Nucleus accumbens (tissue), 56 donors: ENCODE measurements at regions not wholly inside any gene's neighbourhood (a gene's known extent, or its start where the extent isn't known, plus 50 kb on each side); places are given as distances from the start of the nearest gene placed in this dataset.

Source experiments
- DNase-seq, 56 donors: peaks; one replicate each; lab custom pipeline; 2025; lab: John Stamatoyannopoulos, UW

- no peak for DNase-seq
Measured at GRCh38 chr10:78860260-78860914, 208.4 kb upstream of the ZMIZ1 start.

GRCh38 chr10:78861529-78862327 lies 207.0 kb upstream of the ZMIZ1 start:
- DNase-seq = peak in 7 of 56 donors; percentile 6 to 27 (median 17)

DNA sequence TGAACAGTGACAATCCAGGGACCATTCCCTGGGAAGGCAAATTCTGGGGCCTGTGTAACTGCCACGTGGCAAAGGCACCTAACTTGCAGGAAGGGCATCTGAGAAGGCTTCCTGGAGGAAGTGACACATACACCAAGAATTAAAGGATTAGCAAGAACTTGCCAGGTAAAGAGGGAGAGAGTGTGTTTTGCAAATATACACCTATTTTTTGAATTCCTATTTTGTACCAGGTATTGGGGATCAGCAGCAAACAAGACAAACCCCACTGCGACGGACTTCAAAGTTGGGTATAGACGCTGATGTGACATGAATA lies 206.5 kb upstream of the ZMIZ1 start:
- no peak for DNase-seq

GRCh38 chr10:78863140-78863905 lies 205.4 kb upstream of the ZMIZ1 start:
- DNase-seq = no peak

- DNase-seq = no peak
Measured at GRCh38 chr10:78863906-78864239, 204.9 kb upstream of the ZMIZ1 start.

- DNase-seq = no peak
Measured at GRCh38 chr10:78864761-78865537, 203.8 kb upstream of the ZMIZ1 start.

DNA sequence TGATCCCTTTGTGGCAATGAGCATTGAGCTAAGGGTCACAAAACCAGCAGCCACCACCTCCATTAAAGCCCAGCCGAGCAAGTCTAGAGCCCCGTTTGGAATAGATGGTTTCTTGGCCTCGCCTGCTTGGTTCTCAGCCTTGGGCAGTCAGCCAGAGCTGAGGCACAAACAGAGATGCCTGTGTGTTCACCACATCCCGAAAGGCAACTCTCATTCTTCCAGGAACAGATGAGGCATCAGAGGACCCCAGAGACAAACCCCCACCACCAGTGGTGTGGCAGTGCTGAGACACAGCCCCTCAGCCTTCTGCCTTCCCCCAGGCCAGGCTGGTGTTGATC lies 203.3 kb upstream of the ZMIZ1 start:
- peak in 26 of 56 donors; percentile 13 to 81 (median 30) for DNase-seq

DNA sequence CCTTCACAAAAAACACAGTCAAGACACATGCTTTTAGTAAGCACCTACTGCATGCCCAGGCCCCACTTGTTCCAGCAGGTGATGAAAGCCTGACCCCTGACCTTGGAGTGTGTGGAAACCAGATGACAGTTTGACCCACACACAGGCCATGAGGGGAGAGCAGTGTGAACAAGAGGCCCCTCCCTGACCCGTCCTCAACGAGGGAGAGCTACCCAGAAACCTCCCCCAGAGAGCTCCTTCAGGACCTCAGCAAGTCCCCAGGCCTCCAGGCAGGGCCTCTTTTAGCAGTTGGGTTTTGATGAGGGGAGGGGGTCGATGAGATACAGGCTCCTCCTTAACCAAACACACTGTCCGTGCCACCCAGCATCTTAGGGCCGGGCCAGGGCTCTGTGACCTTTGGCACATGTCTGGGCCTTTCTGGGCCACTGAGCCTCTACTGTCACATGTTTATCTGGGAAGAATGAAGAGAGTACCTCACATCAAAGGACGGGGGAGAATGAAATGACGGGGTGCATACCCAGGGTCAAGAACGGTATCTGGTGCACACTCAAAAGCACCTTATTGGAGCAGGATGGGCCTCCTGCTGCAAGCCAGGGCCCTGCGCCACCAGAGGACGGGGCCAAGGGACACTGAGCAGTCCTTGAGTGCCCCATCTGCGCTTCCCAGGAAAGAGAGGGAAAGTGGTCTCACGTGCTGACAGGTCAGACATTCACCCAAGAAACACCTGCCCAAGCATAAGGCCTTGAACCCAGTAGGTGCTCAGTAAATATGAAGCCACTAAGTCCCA lies 202.6 kb upstream of the ZMIZ1 start:
- DNase-seq = no peak

GRCh38 chr10:78866731-78867554 lies 201.8 kb upstream of the ZMIZ1 start:
- DNase-seq = no peak

DNA sequence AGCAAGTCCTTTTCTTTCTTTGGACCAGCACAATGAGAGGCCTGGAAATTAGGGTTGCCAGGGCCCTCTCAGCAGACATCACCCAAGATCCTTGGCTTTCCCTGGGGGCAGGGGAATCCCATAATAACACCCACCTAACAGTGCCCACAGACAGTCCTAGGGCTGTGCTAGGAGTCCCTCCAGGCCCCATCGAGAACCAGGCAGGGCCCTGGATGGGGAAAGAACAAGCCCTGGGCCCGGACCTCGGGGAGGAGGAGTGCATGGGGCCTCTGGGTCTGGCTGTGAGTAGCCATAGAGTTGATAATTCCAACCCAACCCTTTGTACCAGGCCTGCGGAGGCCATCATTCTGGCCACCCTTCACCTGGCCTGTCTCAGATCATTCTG lies 201.2 kb upstream of the ZMIZ1 start:
- DNase-seq = no peak

- DNase-seq = no peak
Measured at GRCh38 chr10:78868048-78868447, 200.7 kb upstream of the ZMIZ1 start.

DNA sequence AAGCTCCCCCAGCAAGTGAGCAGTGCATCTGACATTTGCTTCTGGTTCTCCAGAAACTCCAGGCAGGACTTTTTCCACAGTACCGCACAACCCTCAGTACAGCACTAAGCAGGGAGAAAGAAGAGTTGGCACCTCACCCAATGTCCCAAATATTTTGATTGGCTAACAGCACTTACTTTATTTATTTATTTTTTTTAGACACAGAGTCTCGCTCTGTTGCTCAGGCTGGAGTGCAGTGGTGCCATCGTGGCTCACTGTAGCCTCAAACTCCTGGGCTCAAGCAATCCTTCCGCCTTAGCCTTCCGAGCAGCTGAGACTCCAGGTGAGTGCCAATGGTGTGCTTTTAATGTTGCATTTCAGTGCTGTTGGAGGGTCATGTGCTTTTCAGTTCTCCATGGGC lies 200.3 kb upstream of the ZMIZ1 start:
- DNase-seq = no peak

DNA sequence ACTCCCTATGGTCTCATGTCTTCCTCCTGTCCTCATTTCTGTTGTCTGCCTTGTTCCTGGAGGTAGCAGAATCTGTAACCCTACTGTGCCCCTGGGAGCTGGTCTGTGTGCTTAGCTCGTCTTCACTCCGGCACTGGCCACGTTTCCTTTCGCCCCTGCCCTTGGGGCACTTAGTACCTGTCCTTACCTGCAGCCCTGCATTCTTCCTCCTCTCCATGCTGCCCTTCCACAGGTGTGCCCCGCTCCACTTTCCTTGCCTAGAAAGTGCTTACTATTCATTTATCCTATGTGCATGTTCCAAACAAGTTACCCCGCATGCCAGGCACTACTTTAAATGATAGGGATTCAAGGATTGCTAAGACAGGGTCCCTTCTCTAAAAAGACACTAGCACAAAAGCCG lies 199.9 kb upstream of the ZMIZ1 start:
- no peak for DNase-seq

DNA sequence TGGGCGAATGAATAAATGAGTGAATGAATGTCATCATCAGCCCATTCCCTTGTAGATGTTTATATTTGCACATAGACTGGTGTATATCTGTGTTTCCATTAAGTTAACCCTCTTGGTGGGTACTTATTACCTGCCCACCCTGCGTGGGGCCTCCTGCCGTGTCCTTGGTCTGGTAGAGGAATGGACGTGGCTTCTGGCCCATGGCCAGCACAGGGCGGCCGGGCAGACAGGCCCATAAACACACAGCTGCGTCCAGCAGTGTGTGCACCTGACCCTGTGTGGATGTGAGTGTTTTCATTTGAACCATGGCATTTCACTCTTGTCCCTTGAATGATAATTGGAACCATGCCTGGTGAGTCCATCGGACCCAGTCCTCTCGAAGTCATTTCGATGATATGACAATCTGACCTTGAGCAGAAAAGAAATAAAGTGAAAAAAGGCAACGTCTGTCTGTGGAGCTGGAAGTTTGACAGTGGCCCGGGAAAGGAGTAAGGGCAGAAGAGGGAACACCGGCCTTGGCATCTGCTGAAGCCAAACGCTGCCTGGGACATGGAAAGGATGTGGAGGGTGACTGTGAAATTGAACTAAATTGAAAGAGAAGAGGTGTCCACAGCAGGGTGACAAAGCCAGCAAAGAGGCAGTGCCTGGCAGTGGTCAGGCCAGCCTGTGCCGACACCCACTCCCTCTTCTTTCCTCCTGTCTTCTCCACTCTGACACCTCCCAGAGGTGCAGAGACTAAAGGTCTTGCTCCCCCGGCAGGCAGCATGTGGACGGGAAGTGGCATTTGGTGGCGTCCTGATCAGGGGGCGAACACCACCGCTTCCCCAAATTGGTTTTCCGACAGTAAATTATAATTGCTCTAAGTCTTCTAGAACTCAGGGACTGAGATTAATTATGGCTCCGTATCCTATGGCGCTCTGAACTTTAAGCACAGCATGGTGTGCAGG lies 199.0 kb upstream of the ZMIZ1 start:
- DNase-seq = no peak

- DNase-seq = no peak
Measured at GRCh38 chr10:78870458-78870857, 198.3 kb upstream of the ZMIZ1 start.

DNA sequence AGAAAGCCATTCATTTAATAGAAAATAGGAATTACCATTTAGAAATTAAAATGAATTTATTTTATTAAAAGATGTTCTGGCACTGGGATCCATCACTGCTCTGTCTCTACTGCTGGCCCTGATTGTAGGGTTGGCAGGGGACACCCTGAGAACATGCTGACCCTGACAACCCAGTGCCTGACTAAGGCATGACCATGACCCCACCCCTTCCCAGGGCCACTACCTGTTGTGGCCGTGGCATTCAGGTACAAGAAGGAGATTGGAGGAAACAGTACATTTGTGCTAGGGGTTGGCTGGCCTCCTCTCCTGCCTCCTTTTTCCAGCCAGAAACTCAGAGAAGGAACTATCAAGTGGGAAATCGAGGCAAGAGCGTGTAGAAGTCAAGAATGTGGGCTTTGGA lies 197.0 kb upstream of the ZMIZ1 start:
- DNase-seq = no peak

DNA sequence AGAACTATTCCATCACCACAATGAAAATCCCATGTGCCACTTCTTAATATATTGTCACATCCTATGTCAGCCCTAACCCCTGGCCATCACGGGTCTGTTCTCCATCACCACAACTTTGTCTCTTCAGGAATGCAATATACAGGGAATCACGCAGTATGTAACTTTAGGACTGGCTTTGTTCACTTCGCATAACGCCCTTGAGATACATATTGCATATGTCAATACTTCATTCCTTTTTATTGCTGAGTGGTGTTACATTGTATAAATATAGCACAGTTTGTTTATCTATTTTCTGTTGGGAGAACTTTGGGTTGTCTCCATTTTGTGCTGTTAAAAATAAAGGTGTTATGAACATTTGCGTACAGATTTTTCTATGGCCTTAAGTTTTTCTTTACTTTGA lies 195.4 kb upstream of the ZMIZ1 start:
- no peak for DNase-seq

DNA sequence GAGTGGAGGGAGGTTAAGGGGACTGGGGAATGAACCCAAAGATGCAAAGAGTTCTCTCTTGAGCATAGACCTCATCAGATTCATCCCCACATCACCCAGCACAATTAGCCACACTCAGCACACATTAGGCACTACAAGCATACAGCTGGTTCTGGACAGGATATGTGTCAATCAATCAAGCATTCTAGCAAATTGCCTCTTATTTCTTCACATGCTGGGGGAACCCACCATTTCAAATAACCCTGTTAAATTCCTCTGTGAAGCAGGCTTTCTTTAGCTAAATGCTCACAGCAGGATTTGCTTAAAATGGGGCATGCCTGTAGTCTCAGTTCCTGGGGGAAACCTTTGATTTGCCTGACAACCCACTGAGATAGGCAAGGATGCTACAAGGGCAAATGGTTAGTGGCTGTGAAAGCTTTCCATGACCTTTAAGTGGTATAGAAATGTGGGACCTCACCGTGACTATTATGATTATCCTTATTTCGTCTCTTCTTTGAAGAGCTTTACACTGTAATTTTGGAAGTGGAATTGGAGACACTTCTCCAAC lies 193.4 kb upstream of the ZMIZ1 start:
- no peak for DNase-seq
